Adipocyte (in vitro differentiated cells): ENCODE measurements at regions not wholly inside any gene's neighbourhood (a gene's known extent, or its start where the extent isn't known, plus 50 kb on each side); places are given as distances from the start of the nearest gene placed in this dataset.

ENCODE experiments used
- DNase-seq: peaks from one replicate; pipeline ENCODE4 v3.0.0-alpha.2; 2015; ENCODE audit warnings: low read depth
- H3K27me3 ChIP-seq: replicated peaks from 2 replicates; pipeline ENCODE4 v1.7.0; 2013; ENCODE audit warnings: mild to moderate bottlenecking, low read length, moderate library complexity; ENCODE audit not compliant: control insufficient read depth, insufficient read depth
- H3K36me3 ChIP-seq: 2 replicates; pipeline ENCODE4 v1.7.0; 2013; ENCODE audit warnings: low read length, mild to moderate bottlenecking, moderate library complexity; ENCODE audit not compliant: control insufficient read depth, insufficient read depth, severe bottlenecking
- H3K4me1 ChIP-seq: 2 replicates; pipeline ENCODE4 v1.7.0; 2013; ENCODE audit warnings: mild to moderate bottlenecking, low read length, moderate library complexity; ENCODE audit not compliant: control insufficient read depth, insufficient read depth
- H3K4me3 ChIP-seq: 2 replicates; pipeline ENCODE4 v1.7.0; 2013; ENCODE audit warnings: mild to moderate bottlenecking, low read length, moderate library complexity
- H3K9ac ChIP-seq: 2 replicates; pipeline ENCODE4 v1.7.0; 2013; ENCODE audit warnings: mild to moderate bottlenecking, low read length, moderate library complexity
- H3K9me3 ChIP-seq: 2 replicates; pipeline ENCODE4 v1.7.0; 2013; ENCODE audit warnings: mild to moderate bottlenecking, low read length, moderate library complexity; ENCODE audit not compliant: control insufficient read depth

DNA sequence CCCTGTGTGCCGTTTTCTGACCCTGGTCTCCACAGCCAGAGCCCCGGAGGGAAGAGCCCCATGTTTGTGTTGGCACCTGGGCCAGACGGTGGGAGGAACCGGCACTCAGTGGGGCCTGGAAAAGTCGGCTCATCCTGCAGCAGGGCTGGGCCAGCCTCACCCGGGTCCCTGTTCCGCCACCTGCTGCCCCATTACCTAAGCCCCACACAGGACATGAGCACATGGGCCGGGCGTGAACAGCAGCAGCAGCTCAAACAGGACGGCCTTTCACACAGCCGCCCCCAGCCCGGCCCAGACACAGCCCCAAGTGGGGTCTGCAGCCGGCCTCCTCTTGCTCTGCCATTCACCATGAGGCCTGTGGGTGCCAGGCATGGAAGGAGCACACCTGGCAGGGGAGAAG lies 302.4 kb downstream of the MN1 start:
- Histone ChIP-seq H3K36me3 (no peaks in the 10 kb centered on the region), H3K4me3 (no peak overlapping the region), H3K9ac (no peak overlapping the region), H3K4me1 (no peaks in the 10 kb centered on the region), H3K27me3 (no peaks in the 10 kb centered on the region), H3K9me3 (peaks cover 4% of the 10 kb centered on the region)
- DNase-seq = no peak

DNA sequence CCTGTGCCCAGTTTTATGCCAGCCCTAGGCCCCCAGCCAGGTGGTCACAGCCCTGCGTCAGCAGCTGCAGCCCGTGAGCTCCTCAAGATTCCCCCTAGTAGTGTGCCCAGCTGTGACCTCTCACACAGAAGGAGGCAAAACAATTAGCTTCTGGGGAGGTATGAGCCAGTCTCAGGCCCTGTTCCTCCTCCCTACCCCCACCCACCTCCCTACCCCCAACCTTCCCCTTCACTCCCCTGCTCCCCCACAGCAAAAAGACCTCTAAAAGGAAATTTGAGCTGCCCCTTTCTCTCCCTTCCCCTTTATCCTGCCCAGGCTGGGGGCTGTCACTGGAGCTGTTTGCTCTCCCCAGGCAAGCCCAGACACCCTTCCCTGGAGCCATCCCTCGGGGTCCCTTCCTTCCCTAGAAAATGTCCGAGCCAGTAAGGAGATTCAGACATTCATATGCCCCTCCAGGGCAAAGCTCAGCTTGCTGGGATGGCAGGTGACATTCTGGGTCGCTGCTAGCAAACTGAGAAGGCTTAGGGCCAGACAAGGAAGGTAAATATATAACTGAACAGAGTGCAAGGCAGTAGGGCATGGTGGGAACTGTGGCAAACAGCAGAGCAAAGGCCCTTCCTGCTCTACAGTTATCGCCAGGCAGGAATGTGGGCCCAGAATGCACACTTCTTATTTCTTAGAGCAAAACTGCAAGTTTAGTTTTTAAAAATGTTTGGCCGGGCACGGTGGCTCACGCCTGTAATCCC lies 300.2 kb downstream of the MN1 start:
- H3K27me3 ChIP-seq = no peaks in the 10 kb centered on the region
- no peak overlapping the region for H3K4me3 ChIP-seq
- no peaks in the 10 kb centered on the region for H3K36me3 ChIP-seq
- DNase-seq = no peak
- H3K4me1 ChIP-seq = peaks cover 8% of the 10 kb centered on the region
- H3K9me3 ChIP-seq = peaks cover 4% of the 10 kb centered on the region
- no peak overlapping the region for H3K9ac ChIP-seq

DNA sequence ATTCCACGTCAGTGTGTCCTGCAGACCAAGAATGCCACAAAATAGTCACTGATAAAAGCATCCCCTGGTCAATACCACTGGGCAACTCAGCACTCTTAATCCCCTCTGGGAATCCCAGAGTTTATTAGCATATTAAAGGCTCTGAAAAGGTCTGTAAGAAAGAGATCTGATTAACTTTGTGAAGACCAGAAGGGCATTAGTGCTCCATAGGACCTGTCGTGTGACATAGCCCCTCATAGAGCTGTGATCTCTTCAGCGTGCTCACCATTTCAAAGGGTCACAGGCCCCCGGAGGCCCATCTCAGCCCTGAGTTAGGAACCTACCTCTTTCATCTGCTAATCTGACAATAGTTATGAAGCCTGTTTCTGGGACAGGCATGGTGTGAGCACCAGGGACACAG lies 299.2 kb downstream of the MN1 start:
- no peaks in the 10 kb centered on the region for H3K27me3 ChIP-seq
- no peak for DNase-seq
- H3K36me3 ChIP-seq = no peaks in the 10 kb centered on the region
- H3K4me3 ChIP-seq = no peak overlapping the region
- H3K9ac ChIP-seq = no peak overlapping the region
- peaks cover 4% of the 10 kb centered on the region for H3K9me3 ChIP-seq
- peaks cover 16% of the 10 kb centered on the region for H3K4me1 ChIP-seq

DNA sequence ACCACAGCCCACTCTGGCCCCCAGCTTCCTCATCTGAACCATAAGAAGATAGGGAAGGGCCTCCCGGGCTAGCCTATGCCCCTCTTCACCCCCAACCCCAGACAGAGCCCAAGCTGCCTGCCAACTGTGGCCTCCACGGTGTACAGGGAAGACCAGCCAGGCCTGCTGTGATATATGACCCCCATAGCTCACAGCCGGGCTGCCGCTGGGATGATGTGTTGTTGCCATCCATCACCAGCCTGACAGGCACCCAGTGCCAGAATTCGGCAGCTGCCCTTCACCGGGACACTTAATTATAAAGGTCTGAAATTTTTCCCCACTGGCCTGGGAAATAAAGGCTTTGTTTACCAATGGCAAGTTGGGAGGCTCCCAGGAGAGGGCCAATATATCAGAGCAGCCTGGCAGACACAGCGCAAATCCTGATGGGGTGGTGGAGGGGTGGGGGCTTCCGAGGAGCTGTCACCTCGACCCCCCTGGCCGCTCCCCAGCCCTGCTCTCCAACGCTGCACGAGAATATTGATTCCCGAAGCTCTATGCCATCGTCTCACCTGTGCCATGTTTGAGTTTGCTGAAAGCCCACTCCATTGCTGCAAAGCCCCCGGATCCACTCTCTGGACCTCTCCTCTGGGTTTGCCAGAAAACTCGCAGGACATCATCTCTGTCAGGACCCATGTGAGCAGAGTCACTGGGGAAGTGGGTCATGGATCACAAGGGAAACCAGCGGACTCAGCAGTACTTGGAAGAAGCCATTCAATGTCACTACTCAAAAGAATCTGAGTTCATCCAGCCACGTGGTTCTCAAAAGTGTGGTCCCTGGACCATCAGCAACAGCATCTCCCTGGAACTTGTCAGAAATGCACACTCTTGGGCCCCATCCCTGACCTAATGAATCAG lies 296.9 kb downstream of the MN1 start:
- Histone ChIP-seq H3K27me3 (no peaks in the 10 kb centered on the region), H3K9me3 (peaks cover 4% of the 10 kb centered on the region), H3K4me1 (peaks cover 16% of the 10 kb centered on the region), H3K36me3 (no peaks in the 10 kb centered on the region), H3K4me3 (no peak overlapping the region), H3K9ac (no peak overlapping the region)
- no peak for DNase-seq

DNA sequence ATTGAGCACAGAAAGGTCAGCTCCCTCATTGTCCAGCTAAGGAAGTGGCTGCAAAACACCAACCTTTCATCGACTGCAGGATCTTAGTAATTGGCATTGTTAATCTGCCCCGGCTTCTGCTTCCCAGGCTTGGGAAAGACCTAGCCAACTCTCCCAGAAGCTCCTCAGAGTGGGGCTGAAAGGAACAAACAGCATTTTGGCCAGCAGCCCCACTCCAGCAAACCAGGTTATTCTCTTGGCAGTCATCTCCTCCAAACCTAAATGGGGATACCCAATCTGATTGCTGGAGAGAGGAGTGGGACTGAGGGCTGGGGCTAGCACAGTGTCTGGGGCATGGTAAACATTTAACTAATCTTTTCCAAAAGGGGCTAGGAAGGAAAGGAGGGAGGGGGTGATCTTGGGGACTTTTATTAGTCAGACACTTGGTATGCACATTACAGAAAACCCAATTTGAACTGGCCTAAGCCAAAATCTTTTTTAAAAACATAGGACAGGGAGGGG lies 294.4 kb downstream of the MN1 start:
- Histone ChIP-seq H3K4me1 (peaks cover 22% of the 10 kb centered on the region), H3K9me3 (peaks cover 4% of the 10 kb centered on the region), H3K27me3 (no peaks in the 10 kb centered on the region), H3K4me3 (no peak overlapping the region), H3K9ac (no peak overlapping the region), H3K36me3 (no peaks in the 10 kb centered on the region)
- DNase-seq = peak; percentile 26

DNA sequence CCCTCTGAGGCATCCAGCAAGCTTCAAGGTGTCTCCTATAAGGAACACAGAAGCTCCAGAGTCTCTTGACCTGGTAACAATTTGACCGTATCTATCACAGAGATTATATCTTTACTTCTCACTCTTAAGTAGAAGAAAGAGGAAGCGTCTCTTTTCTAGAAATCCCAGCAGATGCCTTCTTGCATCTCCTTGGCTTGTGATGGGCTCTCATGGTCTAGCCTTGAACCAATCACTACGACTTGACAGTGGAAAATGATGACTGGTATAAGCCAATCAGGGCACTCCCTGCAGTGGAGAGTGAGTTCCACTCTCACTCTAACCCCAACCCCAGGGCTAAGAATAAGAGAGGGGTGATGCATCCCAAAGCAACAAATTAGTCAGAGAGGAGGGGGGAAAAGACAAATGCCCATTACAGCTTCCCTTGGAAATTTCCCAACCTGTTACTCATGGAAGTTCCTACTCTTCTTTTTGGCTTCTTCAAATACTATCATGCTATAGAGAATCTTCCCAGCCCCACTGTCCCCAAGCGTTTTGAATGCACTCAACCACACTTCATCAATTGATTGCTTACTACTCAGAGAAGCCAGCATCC lies 293.5 kb downstream of the MN1 start:
- no peak overlapping the region for H3K4me3 ChIP-seq
- no peaks in the 10 kb centered on the region for H3K27me3 ChIP-seq
- DNase-seq = no peak
- H3K4me1 ChIP-seq = peaks cover 29% of the 10 kb centered on the region
- H3K9ac ChIP-seq = no peak overlapping the region
- H3K36me3 ChIP-seq = no peaks in the 10 kb centered on the region
- peaks cover 4% of the 10 kb centered on the region for H3K9me3 ChIP-seq

GRCh38 chr22:27509132-27509920 lies 292.2 kb downstream of the MN1 start:
- H3K9ac ChIP-seq = no peak overlapping the region
- no peaks in the 10 kb centered on the region for H3K9me3 ChIP-seq
- no peak overlapping the region for H3K4me3 ChIP-seq
- peaks cover 29% of the 10 kb centered on the region for H3K4me1 ChIP-seq
- no peak for DNase-seq
- no peaks in the 10 kb centered on the region for H3K36me3 ChIP-seq
- no peaks in the 10 kb centered on the region for H3K27me3 ChIP-seq

- Histone ChIP-seq H3K9me3 (no peaks in the 10 kb centered on the region), H3K4me1 (peaks cover 32% of the 10 kb centered on the region), H3K9ac (no peak overlapping the region), H3K27me3 (no peaks in the 10 kb centered on the region), H3K36me3 (no peaks in the 10 kb centered on the region), H3K4me3 (no peak overlapping the region)
- no peak for DNase-seq
These were observed 291.5 kb downstream of the MN1 start for GRCh38 chr22:27510024-27510423.

DNA sequence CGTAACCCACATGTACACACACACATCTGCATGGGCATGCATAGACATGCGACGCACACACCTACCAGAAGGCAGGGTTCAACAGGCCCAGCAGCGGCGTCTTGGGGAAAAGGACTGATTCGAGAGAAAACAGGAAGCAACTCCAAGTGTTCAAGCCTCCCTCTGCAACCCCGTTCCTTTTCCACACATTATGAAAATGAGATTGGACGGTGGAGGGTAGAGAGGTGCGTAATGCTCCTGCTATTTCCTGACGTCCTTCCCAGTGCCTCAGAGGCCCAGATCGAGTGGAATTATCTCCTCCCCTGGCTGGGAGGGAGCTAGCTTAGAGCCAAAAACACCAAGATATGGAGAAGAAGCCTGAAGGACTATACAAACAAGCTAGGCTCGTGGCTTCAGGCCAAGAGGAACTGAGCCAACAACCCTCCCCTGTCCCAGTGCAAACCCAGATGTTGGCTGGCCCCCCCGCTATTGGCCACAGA lies 289.2 kb downstream of the MN1 start:
- Histone ChIP-seq H3K27me3 (no peaks in the 10 kb centered on the region), H3K9ac (peak overlapping the region; percentile 55), H3K9me3 (no peaks in the 10 kb centered on the region), H3K36me3 (no peaks in the 10 kb centered on the region), H3K4me1 (peaks cover 28% of the 10 kb centered on the region), H3K4me3 (peak overlapping the region; percentile 37)
- DNase-seq = peak; percentile 90

DNA sequence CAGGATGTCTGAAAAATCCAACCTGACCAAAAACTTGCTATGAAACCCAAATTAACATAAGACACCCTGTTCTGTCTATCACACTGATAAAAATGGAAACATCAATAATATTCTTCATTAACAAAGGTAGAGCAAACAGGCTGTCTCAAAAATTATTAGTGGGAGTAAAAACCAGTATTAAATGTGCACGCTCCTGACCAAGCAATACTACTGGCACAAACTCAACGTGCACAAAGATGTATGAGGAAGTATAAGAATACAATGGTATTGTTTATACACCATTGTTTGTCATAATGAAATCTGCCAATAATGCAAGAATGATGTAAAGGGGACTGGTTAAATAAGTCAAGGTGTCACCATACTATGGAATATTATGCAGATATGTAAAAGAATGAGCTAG lies 288.5 kb downstream of the MN1 start:
- no peaks in the 10 kb centered on the region for H3K9me3 ChIP-seq
- peaks cover 31% of the 10 kb centered on the region for H3K4me1 ChIP-seq
- H3K9ac ChIP-seq = peak overlapping the region; percentile 55
- no peak for DNase-seq
- no peak overlapping the region for H3K4me3 ChIP-seq
- H3K36me3 ChIP-seq = no peaks in the 10 kb centered on the region
- H3K27me3 ChIP-seq = no peaks in the 10 kb centered on the region
